ENCODE measurements at regions not wholly inside any gene's neighbourhood (a gene's known extent, or its start where the extent isn't known, plus 50 kb on each side); places are given as distances from the start of the nearest gene placed in this dataset.

- Histone ChIP-seq H3K4me3 (no peak overlapping the region), H3K9ac (ENCODE audit: insufficient read length) (no peak overlapping the region), H3K27ac (no peak overlapping the region), H3K9me3 (ENCODE audit: low read depth, low read length) (no peaks in the 10 kb centered on the region), H3K36me3 (ENCODE audit: insufficient read depth, low read length) (no peaks in the 10 kb centered on the region)
- DNase-seq (ENCODE audit: low read depth, low spot score) = no peak
- TF ChIP-seq EZH2 (IDR thresholded peaks at IDR 0.05) = no peak
- no peak for TF ChIP-seq POLR2AphosphoS5 (IDR thresholded peaks at IDR 0.05; ENCODE audit: borderline replicate concordance, low read depth, low read length)
- TF ChIP-seq FOXP2 (optimal IDR thresholded peaks at IDR 0.05; ENCODE audit: control extremely low read depth, extremely low read length, insufficient read depth) = no peak
These were observed 409.9 kb upstream of the C1orf87 start for GRCh38 chr1:60483509-60483908.

GRCh38 chr1:60470246-60470645 lies 396.7 kb upstream of the C1orf87 start:
- Histone ChIP-seq H3K36me3 (ENCODE audit: insufficient read depth, low read length) (no peaks in the 10 kb centered on the region), H3K27ac (no peak overlapping the region)

GRCh38 chr1:60463786-60464185 lies 390.2 kb upstream of the C1orf87 start:
- H3K9me3 ChIP-seq (ENCODE audit: low read depth, low read length) = no peaks in the 10 kb centered on the region
- H3K36me3 ChIP-seq (ENCODE audit: insufficient read depth, low read length) = no peaks in the 10 kb centered on the region
- H3K27ac ChIP-seq = no peak overlapping the region
- DNase-seq (ENCODE audit: low read depth, low spot score) = no peak
- H3K9ac ChIP-seq (ENCODE audit: insufficient read length) = no peak overlapping the region
- TF ChIP-seq FOXP2 (optimal IDR thresholded peaks at IDR 0.05; ENCODE audit: control extremely low read depth, extremely low read length, insufficient read depth) = no peak
- TF ChIP-seq POLR2AphosphoS5 (IDR thresholded peaks at IDR 0.05; ENCODE audit: borderline replicate concordance, low read depth, low read length) = no peak
- no peak for TF ChIP-seq EZH2 (IDR thresholded peaks at IDR 0.05)
- H3K4me3 ChIP-seq = no peak overlapping the region

More at GRCh38 chr1:60470246-60470645, 396.7 kb upstream of the C1orf87 start:
- DNase-seq (ENCODE audit: low read depth, low spot score) = no peak
- H3K9me3 ChIP-seq (ENCODE audit: low read depth, low read length) = no peaks in the 10 kb centered on the region
- no peak overlapping the region for H3K9ac ChIP-seq (ENCODE audit: insufficient read length)
- H3K4me3 ChIP-seq = no peak overlapping the region
- TF ChIP-seq FOXP2 (optimal IDR thresholded peaks at IDR 0.05; ENCODE audit: control extremely low read depth, extremely low read length, insufficient read depth) (no peak), EZH2 (IDR thresholded peaks at IDR 0.05) (no peak), POLR2AphosphoS5 (IDR thresholded peaks at IDR 0.05; ENCODE audit: borderline replicate concordance, low read depth, low read length) (no peak)

- DNase-seq (ENCODE audit: low read depth, low spot score) = no peak
- no peak overlapping the region for H3K4me3 ChIP-seq
- H3K36me3 ChIP-seq (ENCODE audit: insufficient read depth, low read length) = no peaks in the 10 kb centered on the region
- no peaks in the 10 kb centered on the region for H3K9me3 ChIP-seq (ENCODE audit: low read depth, low read length)
- H3K27ac ChIP-seq = no peak overlapping the region
- no peak for TF ChIP-seq POLR2AphosphoS5 (IDR thresholded peaks at IDR 0.05; ENCODE audit: borderline replicate concordance, low read depth, low read length)
- TF ChIP-seq FOXP2 (optimal IDR thresholded peaks at IDR 0.05; ENCODE audit: control extremely low read depth, extremely low read length, insufficient read depth) = no peak
- TF ChIP-seq EZH2 (IDR thresholded peaks at IDR 0.05) = no peak
- H3K9ac ChIP-seq (ENCODE audit: insufficient read length) = no peak overlapping the region
These were observed 389.6 kb upstream of the C1orf87 start for GRCh38 chr1:60463146-60463545.

- Histone ChIP-seq H3K9ac (ENCODE audit: insufficient read length) (no peak overlapping the region), H3K4me3 (no peak overlapping the region), H3K9me3 (ENCODE audit: low read depth, low read length) (no peaks in the 10 kb centered on the region), H3K36me3 (ENCODE audit: insufficient read depth, low read length) (no peaks in the 10 kb centered on the region), H3K27ac (no peak overlapping the region)
- DNase-seq (ENCODE audit: low read depth, low spot score) = no peak
- TF ChIP-seq POLR2AphosphoS5 (IDR thresholded peaks at IDR 0.05; ENCODE audit: borderline replicate concordance, low read depth, low read length) (no peak), EZH2 (IDR thresholded peaks at IDR 0.05) (no peak), FOXP2 (optimal IDR thresholded peaks at IDR 0.05; ENCODE audit: control extremely low read depth, extremely low read length, insufficient read depth) (no peak)
These were observed 388.5 kb upstream of the C1orf87 start for GRCh38 chr1:60461925-60462595.

GRCh38 chr1:60458111-60458510 lies 384.5 kb upstream of the C1orf87 start:
- DNase-seq (ENCODE audit: low read depth, low spot score) = no peak
- no peak overlapping the region for H3K9ac ChIP-seq (ENCODE audit: insufficient read length)
- TF ChIP-seq POLR2AphosphoS5 (IDR thresholded peaks at IDR 0.05; ENCODE audit: borderline replicate concordance, low read depth, low read length) (no peak), EZH2 (IDR thresholded peaks at IDR 0.05) (no peak), FOXP2 (optimal IDR thresholded peaks at IDR 0.05; ENCODE audit: control extremely low read depth, extremely low read length, insufficient read depth) (no peak)
- no peaks in the 10 kb centered on the region for H3K36me3 ChIP-seq (ENCODE audit: insufficient read depth, low read length)
- no peaks in the 10 kb centered on the region for H3K9me3 ChIP-seq (ENCODE audit: low read depth, low read length)
- no peak overlapping the region for H3K27ac ChIP-seq
- no peak overlapping the region for H3K4me3 ChIP-seq

GRCh38 chr1:60449876-60450275 lies 376.3 kb upstream of the C1orf87 start:
- Histone ChIP-seq H3K36me3 (ENCODE audit: insufficient read depth, low read length) (no peaks in the 10 kb centered on the region), H3K4me3 (no peak overlapping the region), H3K9me3 (ENCODE audit: low read depth, low read length) (no peaks in the 10 kb centered on the region), H3K9ac (ENCODE audit: insufficient read length) (no peak overlapping the region), H3K27ac (no peak overlapping the region)
- TF ChIP-seq EZH2 (IDR thresholded peaks at IDR 0.05) (no peak), FOXP2 (optimal IDR thresholded peaks at IDR 0.05; ENCODE audit: control extremely low read depth, extremely low read length, insufficient read depth) (no peak), POLR2AphosphoS5 (IDR thresholded peaks at IDR 0.05; ENCODE audit: borderline replicate concordance, low read depth, low read length) (no peak)
- DNase-seq (ENCODE audit: low read depth, low spot score) = no peak

- TF ChIP-seq EZH2 (IDR thresholded peaks at IDR 0.05) (no peak), POLR2AphosphoS5 (IDR thresholded peaks at IDR 0.05; ENCODE audit: borderline replicate concordance, low read depth, low read length) (no peak), FOXP2 (optimal IDR thresholded peaks at IDR 0.05; ENCODE audit: control extremely low read depth, extremely low read length, insufficient read depth) (no peak)
- H3K36me3 ChIP-seq (ENCODE audit: insufficient read depth, low read length) = no peaks in the 10 kb centered on the region
- DNase-seq (ENCODE audit: low read depth, low spot score) = no peak
- no peak overlapping the region for H3K4me3 ChIP-seq
- no peak overlapping the region for H3K27ac ChIP-seq
- no peaks in the 10 kb centered on the region for H3K9me3 ChIP-seq (ENCODE audit: low read depth, low read length)
- no peak overlapping the region for H3K9ac ChIP-seq (ENCODE audit: insufficient read length)
These were observed 375.3 kb upstream of the C1orf87 start for GRCh38 chr1:60448850-60449249.

GRCh38 chr1:60444680-60445079 lies 371.1 kb upstream of the C1orf87 start:
- Histone ChIP-seq H3K9ac (ENCODE audit: insufficient read length) (no peak overlapping the region), H3K9me3 (ENCODE audit: low read depth, low read length) (no peaks in the 10 kb centered on the region), H3K27ac (no peak overlapping the region), H3K4me3 (no peak overlapping the region), H3K36me3 (ENCODE audit: insufficient read depth, low read length) (no peaks in the 10 kb centered on the region)
- no peak for TF ChIP-seq FOXP2 (optimal IDR thresholded peaks at IDR 0.05; ENCODE audit: control extremely low read depth, extremely low read length, insufficient read depth)
- TF ChIP-seq POLR2AphosphoS5 (IDR thresholded peaks at IDR 0.05; ENCODE audit: borderline replicate concordance, low read depth, low read length) = no peak
- no peak for TF ChIP-seq EZH2 (IDR thresholded peaks at IDR 0.05)
- no peak for DNase-seq (ENCODE audit: low read depth, low spot score)

Data from SK-N-MC (cell line).